Astrocyte (in vitro differentiated cells and primary cell): ENCODE measurements at regions not wholly inside any gene's neighbourhood (a gene's known extent, or its start where the extent isn't known, plus 50 kb on each side); places are given as distances from the start of the nearest gene placed in this dataset.

Experiments used
- CTCF ChIP-seq: IDR thresholded peaks from 2 replicates; pipeline ENCODE4 v1.5.1; 2011; ENCODE audit warnings: low read depth, mild to moderate bottlenecking, inconsistent platforms, low read length, moderate library complexity; ENCODE audit not compliant: insufficient read depth
- EZH2 ChIP-seq: IDR thresholded peaks from 2 replicates; pipeline ENCODE4 v1.6.1; 2012; ENCODE audit warnings: mild to moderate bottlenecking, low read length, inconsistent platforms; ENCODE audit not compliant: insufficient read depth

GRCh38 chr11:80559942-80560341 lies 1119.1 kb upstream of the TENM4 start:
- TF ChIP-seq CTCF = no peak
- no peak for TF ChIP-seq EZH2
